ENCODE measurements at regions not wholly inside any gene's neighbourhood (a gene's known extent, or its start where the extent isn't known, plus 50 kb on each side); places are given as distances from the start of the nearest gene placed in this dataset.

- Histone ChIP-seq H3K4me1 (ENCODE audit: control insufficient read depth in 2 of 2, insufficient read depth in 2 of 2, low read length in 2 of 2) (no peaks in the 10 kb centered on the region), H4K20me1 (ENCODE audit: control insufficient read depth, insufficient read depth, low read length, poor library complexity, severe bottlenecking) (no peaks in the 10 kb centered on the region), H3K27ac (ENCODE audit: low read length in 2 of 2) (no peak overlapping the region), H3K27me3 (replicated peaks in 1 of 4; ENCODE audit: control extremely low read depth in 1 of 4, control insufficient read depth in 3 of 4, insufficient read depth in 4 of 4, low read length in 3 of 4) (no peaks in the 10 kb centered on the region), H3K9me3 (ENCODE audit: control extremely low read depth in 1 of 3, control insufficient read depth in 2 of 3, insufficient read depth in 1 of 3, low read length in 2 of 3) (no peaks in the 10 kb centered on the region), H3K4me2 (replicated peaks; ENCODE audit: low read depth, low read length, poor library complexity, severe bottlenecking) (no peak overlapping the region), H3K9ac (ENCODE audit: low read length) (no peak overlapping the region), H3K36me3 (replicated peaks in 1 of 2; ENCODE audit: control extremely low read depth in 1 of 2, control insufficient read depth in 1 of 2, extremely low read depth in 1 of 2, insufficient read depth in 2 of 2, low read length in 1 of 2) (no peaks in the 10 kb centered on the region), H3K4me3 (ENCODE audit: control extremely low read depth in 1 of 5, extremely low read depth in 1 of 5, insufficient read depth in 1 of 5, low read depth in 2 of 5, low read length in 4 of 5) (no peak overlapping the region), H3K79me2 (ENCODE audit: control insufficient read depth, insufficient read depth, low read length) (no peaks in the 10 kb centered on the region), H2AFZ (ENCODE audit: insufficient read depth, low read depth, low read length, poor library complexity, severe bottlenecking) (no peak overlapping the region)
- H3K27ac Mint-ChIP-seq: no peak overlapping the region
- no peak overlapping the region for H3K4me3 Mint-ChIP-seq
- no peaks in the 10 kb centered on the region for H3K9me3 Mint-ChIP-seq (ENCODE audit: insufficient read depth)
- no peaks in the 10 kb centered on the region for H3K4me1 Mint-ChIP-seq
- ChIA-PET CTCF (no interaction called here), POLR2A (no interaction called here)
- DNase-seq: no peak
- intact Hi-C loops (cut with micrococcal nuclease): no loop called here
- ATAC-seq (ENCODE audit: low read depth): no peak
- no peak for TF ChIP-seq EZH2 (IDR thresholded peaks at IDR 0.05; ENCODE audit: borderline replicate concordance, insufficient read depth, low read depth, low read length, poor library complexity, severe bottlenecking)
- no peak for TF ChIP-seq CTCF (IDR thresholded peaks at IDR 0.05)
- WGBS (ENCODE audit: insufficient coverage): 83% methylated on average over 1 of the region's 3 CpGs
- no peaks in the 10 kb centered on the region for H3K27me3 Mint-ChIP-seq
Observed at GRCh38 chr5:121741156-121741555, 110.5 kb upstream of the FTMT start.

- H3K4me2 ChIP-seq (replicated peaks; ENCODE audit: low read depth, low read length, poor library complexity, severe bottlenecking): no peak overlapping the region
- no peak overlapping the region for H3K4me3 ChIP-seq (ENCODE audit: control extremely low read depth in 1 of 5, extremely low read depth in 1 of 5, insufficient read depth in 1 of 5, low read depth in 2 of 5, low read length in 4 of 5)
- H3K9ac ChIP-seq (ENCODE audit: low read length): no peak overlapping the region
- ChIA-PET POLR2A (no interaction called here), CTCF (no interaction called here)
- intact Hi-C loops (cut with micrococcal nuclease): no loop called here
- Mint-ChIP-seq H3K27me3 (no peaks in the 10 kb centered on the region), H3K4me1 (no peaks in the 10 kb centered on the region), H3K4me3 (no peak overlapping the region), H3K9me3 (ENCODE audit: insufficient read depth) (no peaks in the 10 kb centered on the region), H3K27ac (no peak overlapping the region)
- no peak for DNase-seq
- H4K20me1 ChIP-seq (ENCODE audit: control insufficient read depth, insufficient read depth, low read length, poor library complexity, severe bottlenecking): no peaks in the 10 kb centered on the region
- no peak overlapping the region for H3K27ac ChIP-seq (ENCODE audit: low read length in 2 of 2)
- no peak for ATAC-seq (ENCODE audit: low read depth)
- no peak overlapping the region for H2AFZ ChIP-seq (ENCODE audit: insufficient read depth, low read depth, low read length, poor library complexity, severe bottlenecking)
- H3K36me3 ChIP-seq (replicated peaks in 1 of 2; ENCODE audit: control extremely low read depth in 1 of 2, control insufficient read depth in 1 of 2, extremely low read depth in 1 of 2, insufficient read depth in 2 of 2, low read length in 1 of 2): no peaks in the 10 kb centered on the region
- H3K4me1 ChIP-seq (ENCODE audit: control insufficient read depth in 2 of 2, insufficient read depth in 2 of 2, low read length in 2 of 2): no peaks in the 10 kb centered on the region
- no peaks in the 10 kb centered on the region for H3K79me2 ChIP-seq (ENCODE audit: control insufficient read depth, insufficient read depth, low read length)
- H3K9me3 ChIP-seq (ENCODE audit: control extremely low read depth in 1 of 3, control insufficient read depth in 2 of 3, insufficient read depth in 1 of 3, low read length in 2 of 3): no peaks in the 10 kb centered on the region
- no peak for TF ChIP-seq EZH2 (IDR thresholded peaks at IDR 0.05; ENCODE audit: borderline replicate concordance, insufficient read depth, low read depth, low read length, poor library complexity, severe bottlenecking)
- TF ChIP-seq CTCF (IDR thresholded peaks at IDR 0.05): no peak
- H3K27me3 ChIP-seq (replicated peaks in 1 of 4; ENCODE audit: control extremely low read depth in 1 of 4, control insufficient read depth in 3 of 4, insufficient read depth in 4 of 4, low read length in 3 of 4): no peaks in the 10 kb centered on the region
Observed at GRCh38 chr5:121744577-121744976, 107.1 kb upstream of the FTMT start.

Data from B cell (primary cell).